Nephron (organoid): ENCODE measurements at regions not wholly inside any gene's neighbourhood (a gene's known extent, or its start where the extent isn't known, plus 50 kb on each side); places are given as distances from the start of the nearest gene placed in this dataset.

Experiments used
- H3K27ac Mint-ChIP-seq, 3 experiments: 2 replicates each; pipeline ENCODE4 v1.8.0; 2020; ENCODE audit warnings: mixed read lengths in 3 of 3, mild to moderate bottlenecking in 2 of 3, moderate library complexity in 1 of 3
- H3K27me3 Mint-ChIP-seq: 2 replicates; pipeline ENCODE4 v1.8.0; 2021; ENCODE audit warnings: low read depth, mild to moderate bottlenecking, moderate library complexity, mixed read lengths
- H3K36me3 Mint-ChIP-seq: 2 replicates; pipeline ENCODE4 v1.8.0; 2020; ENCODE audit warnings: low read depth, mixed read lengths
- H3K4me1 Mint-ChIP-seq: 2 replicates; pipeline ENCODE4 v1.8.0; 2020; ENCODE audit warnings: mixed read lengths
- H3K4me3 Mint-ChIP-seq, 3 experiments: 2 replicates each; pipeline ENCODE4 v1.8.0; 2020; ENCODE audit warnings: mild to moderate bottlenecking in 3 of 3, mixed read lengths in 3 of 3, moderate library complexity in 2 of 3
- H3K9me3 Mint-ChIP-seq: 2 replicates; pipeline ENCODE4 v1.8.0; 2020; ENCODE audit warnings: mixed read lengths
- CTCF ChIP-seq, 3 experiments: fragments of 200-600 bp; sonication (generic); IDR thresholded peaks; one replicate each; pipeline ENCODE4 v1.5.0; 2021; ENCODE audit warnings: antibody characterized with exemption in 3 of 3; ENCODE audit not compliant: unreplicated experiment in 3 of 3

- H3K27ac Mint-ChIP-seq: no peak overlapping the region
- H3K4me3 Mint-ChIP-seq: no peak overlapping the region
- no peaks in the 10 kb centered on the region for H3K36me3 Mint-ChIP-seq
- H3K9me3 Mint-ChIP-seq: no peaks in the 10 kb centered on the region
- no peaks in the 10 kb centered on the region for H3K27me3 Mint-ChIP-seq
- no peak for TF ChIP-seq CTCF (IDR thresholded peaks at IDR 0.05; ENCODE audit: unreplicated experiment in 3 of 3)
- no peaks in the 10 kb centered on the region for H3K4me1 Mint-ChIP-seq
Observed at GRCh38 chr1:238312969-238313368, 422.2 kb upstream of the ZP4 start.

GRCh38 chr1:238306411-238306810 is 415.7 kb upstream of the ZP4 start:
- Mint-ChIP-seq H3K36me3 (no peaks in the 10 kb centered on the region), H3K4me3 (no peak overlapping the region), H3K9me3 (peaks cover 3% of the 10 kb centered on the region), H3K27me3 (no peaks in the 10 kb centered on the region), H3K4me1 (no peaks in the 10 kb centered on the region), H3K27ac (no peak overlapping the region)
- no peak for TF ChIP-seq CTCF (IDR thresholded peaks at IDR 0.05; ENCODE audit: unreplicated experiment in 3 of 3)

GRCh38 chr1:238302646-238303045 is 411.9 kb upstream of the ZP4 start:
- H3K36me3 Mint-ChIP-seq: no peaks in the 10 kb centered on the region

GRCh38 chr1:238296371-238296770 is 405.6 kb upstream of the ZP4 start:
- H3K4me3 Mint-ChIP-seq: no peak overlapping the region
- H3K9me3 Mint-ChIP-seq: peaks cover 9% of the 10 kb centered on the region
- no peak overlapping the region for H3K27ac Mint-ChIP-seq
- no peaks in the 10 kb centered on the region for H3K27me3 Mint-ChIP-seq
- no peaks in the 10 kb centered on the region for H3K4me1 Mint-ChIP-seq
- no peak for TF ChIP-seq CTCF (IDR thresholded peaks at IDR 0.05; ENCODE audit: unreplicated experiment in 3 of 3)
- no peaks in the 10 kb centered on the region for H3K36me3 Mint-ChIP-seq

More at GRCh38 chr1:238302646-238303045, 411.9 kb upstream of the ZP4 start:
- H3K27ac Mint-ChIP-seq: no peak overlapping the region
- H3K27me3 Mint-ChIP-seq: no peaks in the 10 kb centered on the region
- H3K4me1 Mint-ChIP-seq: no peaks in the 10 kb centered on the region
- H3K4me3 Mint-ChIP-seq: no peak overlapping the region
- TF ChIP-seq CTCF (IDR thresholded peaks at IDR 0.05; ENCODE audit: unreplicated experiment in 3 of 3): no peak
- peaks cover 6% of the 10 kb centered on the region for H3K9me3 Mint-ChIP-seq

GRCh38 chr1:238293075-238293474 is 402.4 kb upstream of the ZP4 start:
- no peak for TF ChIP-seq CTCF (IDR thresholded peaks at IDR 0.05; ENCODE audit: unreplicated experiment in 3 of 3)

GRCh38 chr1:238281418-238281817 is 390.7 kb upstream of the ZP4 start:
- no peak overlapping the region for H3K27ac Mint-ChIP-seq
- no peaks in the 10 kb centered on the region for H3K27me3 Mint-ChIP-seq
- no peaks in the 10 kb centered on the region for H3K36me3 Mint-ChIP-seq
- no peaks in the 10 kb centered on the region for H3K4me1 Mint-ChIP-seq
- H3K9me3 Mint-ChIP-seq: peaks cover 15% of the 10 kb centered on the region
- TF ChIP-seq CTCF (IDR thresholded peaks at IDR 0.05; ENCODE audit: unreplicated experiment in 3 of 3): no peak
- H3K4me3 Mint-ChIP-seq: no peak overlapping the region

More at GRCh38 chr1:238293075-238293474, 402.4 kb upstream of the ZP4 start:
- Mint-ChIP-seq H3K27me3 (no peaks in the 10 kb centered on the region), H3K36me3 (no peaks in the 10 kb centered on the region), H3K4me3 (no peak overlapping the region), H3K4me1 (no peaks in the 10 kb centered on the region), H3K27ac (no peak overlapping the region), H3K9me3 (peaks cover 7% of the 10 kb centered on the region)
